ENCODE measurements at regions not wholly inside any gene's neighbourhood (a gene's known extent, or its start where the extent isn't known, plus 50 kb on each side); places are given as distances from the start of the nearest gene placed in this dataset.

DNA sequence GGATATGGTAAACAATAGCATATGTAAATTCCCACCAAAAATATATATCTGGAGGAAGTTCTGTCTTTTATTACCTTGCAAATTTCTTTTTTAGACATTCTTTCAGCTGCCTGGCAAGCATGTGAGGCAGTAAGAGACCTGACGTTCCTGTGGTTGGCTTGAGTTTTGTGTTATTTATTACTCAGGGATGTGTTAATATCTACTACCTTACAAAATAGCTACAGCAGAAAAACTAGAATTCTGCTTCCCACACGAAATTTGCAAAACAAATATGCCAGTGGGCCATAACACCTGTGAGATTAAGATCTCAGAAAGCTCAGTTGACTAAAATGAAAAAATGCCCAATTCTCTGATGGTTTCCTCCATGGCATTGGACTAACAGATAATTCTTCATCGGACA, 274.2 kb downstream of the TMEM167A start:
- Mint-ChIP-seq H3K4me1 (ENCODE audit: low read depth) (no peaks in the 10 kb centered on the region), H3K9me3 (ENCODE audit: low read depth) (no peaks in the 10 kb centered on the region), H3K27me3 (no peaks in the 10 kb centered on the region), H3K27ac (no peak overlapping the region), H3K36me3 (no peaks in the 10 kb centered on the region), H3K4me3 (no peak overlapping the region)

DNA sequence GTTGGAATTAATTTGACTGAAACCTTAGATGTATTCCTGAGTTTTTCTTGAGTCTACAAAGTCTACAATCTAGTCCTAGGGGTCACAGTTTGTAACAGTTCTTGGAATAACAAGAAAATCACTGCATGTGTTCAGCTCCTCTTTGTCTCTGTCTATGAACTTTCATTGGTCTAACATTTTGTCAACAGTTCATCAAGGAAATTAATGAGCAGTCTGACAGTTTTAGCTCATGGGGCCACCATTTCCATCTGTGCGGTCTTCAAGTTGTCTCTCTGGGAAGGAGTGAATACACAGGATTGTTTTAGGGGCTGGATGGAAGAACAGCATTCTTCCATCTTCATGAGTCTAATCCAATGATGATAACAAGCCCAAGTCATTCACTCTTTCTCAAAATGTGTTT, 276.4 kb downstream of the TMEM167A start:
- Mint-ChIP-seq H3K4me3 (no peak overlapping the region), H3K27ac (no peak overlapping the region), H3K4me1 (ENCODE audit: low read depth) (no peaks in the 10 kb centered on the region), H3K27me3 (peaks cover 1% of the 10 kb centered on the region), H3K36me3 (no peaks in the 10 kb centered on the region), H3K9me3 (ENCODE audit: low read depth) (no peaks in the 10 kb centered on the region)

DNA sequence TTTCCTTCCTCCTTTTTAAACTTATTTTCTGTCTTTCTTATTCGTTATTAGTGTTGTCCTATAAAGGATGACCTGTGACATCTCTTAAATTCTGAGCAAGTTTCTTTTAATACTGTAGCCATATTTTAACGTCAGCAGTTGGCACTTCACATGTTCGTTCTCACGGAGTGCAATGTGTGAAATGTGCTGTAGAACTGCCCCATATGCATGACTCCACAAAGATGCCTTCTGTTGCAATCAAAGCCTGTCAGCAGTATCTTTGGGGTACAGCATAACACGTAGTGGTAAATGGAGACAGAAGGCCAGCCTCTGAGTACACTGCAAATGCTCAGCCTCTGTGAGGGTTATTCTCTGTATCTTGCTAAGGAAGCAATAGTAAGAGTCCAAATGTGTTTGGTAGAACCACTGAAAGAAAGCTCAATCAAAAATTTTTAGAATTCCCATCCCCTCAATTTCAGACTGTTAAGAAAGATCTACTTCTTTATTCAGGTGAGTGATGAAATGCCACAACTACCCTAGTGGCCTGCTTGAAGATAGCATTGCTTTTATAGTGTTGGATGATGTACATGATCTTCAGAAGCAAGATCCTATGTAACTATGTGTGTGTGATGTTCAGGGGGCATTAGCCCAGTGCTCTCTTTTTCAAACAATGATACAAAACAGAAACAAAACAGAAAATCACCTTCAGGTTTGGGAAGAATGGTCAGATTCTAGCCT, 277.7 kb downstream of the TMEM167A start:
- Mint-ChIP-seq H3K27ac (no peak overlapping the region), H3K9me3 (ENCODE audit: low read depth) (no peaks in the 10 kb centered on the region), H3K36me3 (no peaks in the 10 kb centered on the region), H3K4me3 (no peak overlapping the region), H3K4me1 (ENCODE audit: low read depth) (no peaks in the 10 kb centered on the region), H3K27me3 (peaks cover 1% of the 10 kb centered on the region)

DNA sequence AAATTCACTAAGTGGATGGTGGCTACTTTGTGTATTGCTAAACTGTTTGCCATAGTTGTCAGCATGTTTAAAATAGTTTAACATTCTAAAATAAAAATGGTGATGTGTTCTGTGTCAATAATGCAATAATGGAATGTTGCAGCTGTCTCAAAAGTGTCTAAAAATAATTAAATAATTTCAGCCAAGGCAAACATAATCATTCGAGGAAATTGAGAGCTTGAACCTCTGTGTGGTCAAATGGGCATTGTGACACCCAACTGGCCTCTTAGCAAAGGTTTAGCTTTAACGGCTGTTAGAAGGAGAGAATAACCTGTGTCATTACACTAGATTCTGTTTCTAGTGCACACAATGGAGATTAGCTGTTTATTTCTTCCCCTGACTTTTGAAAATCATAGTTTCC, 278.5 kb downstream of the TMEM167A start:
- H3K27me3 Mint-ChIP-seq: peaks cover 4% of the 10 kb centered on the region
- H3K27ac Mint-ChIP-seq: no peak overlapping the region
- H3K4me1 Mint-ChIP-seq (ENCODE audit: low read depth): no peaks in the 10 kb centered on the region
- H3K36me3 Mint-ChIP-seq: no peaks in the 10 kb centered on the region
- no peaks in the 10 kb centered on the region for H3K9me3 Mint-ChIP-seq (ENCODE audit: low read depth)
- H3K4me3 Mint-ChIP-seq: no peak overlapping the region

DNA sequence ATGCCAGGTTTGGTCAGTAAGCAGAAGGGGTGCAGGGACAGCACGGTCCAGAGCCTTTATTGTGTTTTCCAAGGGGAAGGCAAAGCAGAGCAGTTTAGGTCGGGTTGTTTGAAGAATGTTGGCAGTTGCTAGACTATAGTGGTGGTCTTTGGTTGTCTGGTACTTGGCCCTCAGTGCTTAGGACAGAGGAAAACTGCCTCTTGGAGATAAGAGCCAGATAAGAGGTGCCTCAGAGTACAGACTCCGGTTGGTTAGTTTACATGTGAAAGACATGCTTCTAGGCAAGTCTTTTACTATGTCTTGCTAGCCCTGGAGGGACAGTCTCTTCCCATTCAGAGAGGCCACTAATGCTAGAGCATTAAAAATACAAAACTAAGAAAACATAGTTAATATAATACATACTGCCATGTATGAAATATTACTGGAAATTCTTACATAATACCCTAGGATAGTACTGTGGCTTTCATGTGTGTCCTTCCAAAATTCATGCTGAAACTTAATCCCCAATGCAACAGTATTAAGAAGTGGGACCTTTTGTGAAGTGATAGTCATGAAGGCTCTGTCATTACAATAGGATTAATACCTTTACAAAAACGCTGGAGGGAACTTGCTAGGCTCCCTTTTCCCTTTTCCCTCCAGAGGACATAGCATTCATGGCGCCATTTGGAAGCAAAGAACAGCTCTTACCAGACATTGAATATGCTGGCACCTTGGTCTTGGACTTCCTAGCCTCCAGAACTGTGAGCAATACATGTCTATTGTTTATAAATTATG, 280.4 kb downstream of the TMEM167A start:
- no peaks in the 10 kb centered on the region for H3K36me3 Mint-ChIP-seq
- H3K4me1 Mint-ChIP-seq (ENCODE audit: low read depth): no peaks in the 10 kb centered on the region
- peaks cover 4% of the 10 kb centered on the region for H3K27me3 Mint-ChIP-seq
- H3K27ac Mint-ChIP-seq: no peak overlapping the region
- no peaks in the 10 kb centered on the region for H3K9me3 Mint-ChIP-seq (ENCODE audit: low read depth)
- no peak overlapping the region for H3K4me3 Mint-ChIP-seq

DNA sequence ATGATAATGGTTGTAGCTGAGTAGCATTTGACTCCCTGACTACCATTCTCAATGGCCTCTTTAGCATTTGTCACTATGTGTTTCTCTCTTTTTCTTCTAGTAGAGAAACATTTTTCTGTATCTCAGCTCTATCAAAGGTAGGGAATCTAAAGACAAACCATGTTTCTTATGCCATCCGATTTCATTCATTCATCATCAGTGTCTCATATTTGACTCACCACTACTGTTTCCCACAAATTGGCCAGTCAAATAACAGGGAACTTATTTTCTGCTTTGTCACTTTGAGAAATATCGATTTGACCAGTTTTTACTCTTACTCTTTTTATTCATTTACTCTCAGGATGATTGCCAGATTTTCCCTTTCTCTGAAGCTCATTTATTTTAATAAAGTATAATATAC, 282.3 kb downstream of the TMEM167A start:
- H3K36me3 Mint-ChIP-seq: no peaks in the 10 kb centered on the region
- peaks cover 4% of the 10 kb centered on the region for H3K27me3 Mint-ChIP-seq
- no peaks in the 10 kb centered on the region for H3K4me1 Mint-ChIP-seq (ENCODE audit: low read depth)
- H3K9me3 Mint-ChIP-seq (ENCODE audit: low read depth): no peaks in the 10 kb centered on the region
- no peak overlapping the region for H3K4me3 Mint-ChIP-seq
- H3K27ac Mint-ChIP-seq: no peak overlapping the region

DNA sequence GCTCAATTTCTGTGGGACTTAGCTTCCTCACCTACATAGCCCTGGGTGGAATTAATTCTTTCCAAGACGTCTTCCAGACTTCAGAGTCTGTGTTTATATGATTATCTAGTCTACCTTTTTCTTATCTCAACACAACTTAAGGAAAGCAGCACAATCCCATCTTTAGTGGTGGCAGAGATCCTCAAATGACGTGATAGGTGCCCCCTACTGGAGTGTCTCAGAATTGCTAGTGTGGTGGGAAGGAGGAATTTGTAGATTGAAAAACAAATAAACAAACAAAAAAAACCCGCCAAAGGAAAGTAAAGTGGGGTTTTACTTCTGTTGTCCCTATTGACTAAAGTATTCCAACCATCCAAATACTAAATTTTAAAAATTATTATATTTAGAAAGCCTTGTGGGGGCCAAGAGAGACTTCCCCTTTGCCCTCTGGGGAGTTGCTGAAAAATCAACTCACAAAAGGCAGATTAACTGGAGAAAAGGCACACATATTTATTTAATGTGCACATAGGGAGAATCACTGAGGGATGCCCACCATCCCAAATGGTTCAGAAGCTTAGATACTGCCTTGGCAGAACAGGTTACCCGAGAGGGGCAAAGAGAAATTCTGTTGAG, 283.3 kb downstream of the TMEM167A start:
- Mint-ChIP-seq H3K9me3 (ENCODE audit: low read depth) (no peaks in the 10 kb centered on the region), H3K4me3 (no peak overlapping the region), H3K36me3 (no peaks in the 10 kb centered on the region), H3K27me3 (peaks cover 4% of the 10 kb centered on the region), H3K27ac (no peak overlapping the region), H3K4me1 (ENCODE audit: low read depth) (no peaks in the 10 kb centered on the region)

DNA sequence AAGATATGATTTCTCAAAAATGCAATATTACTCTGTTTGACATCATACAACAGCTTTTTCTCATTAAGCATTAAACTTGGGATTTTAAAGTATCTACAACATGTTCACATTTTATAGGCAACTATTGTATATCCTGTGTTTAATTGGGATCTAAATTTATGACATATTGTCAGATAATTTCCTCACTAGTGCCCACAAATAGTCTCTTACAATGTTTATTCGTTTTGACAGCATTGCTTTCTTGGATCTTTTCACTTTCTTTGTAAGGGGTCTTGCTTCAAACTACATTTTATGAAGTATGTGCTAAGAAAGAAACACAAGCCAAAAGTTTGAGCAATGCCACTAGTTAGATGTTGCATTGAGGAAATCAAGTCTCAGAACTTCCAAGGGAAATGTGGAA, 285.1 kb downstream of the TMEM167A start:
- Mint-ChIP-seq H3K36me3 (no peaks in the 10 kb centered on the region), H3K27ac (no peak overlapping the region), H3K4me3 (no peak overlapping the region), H3K9me3 (ENCODE audit: low read depth) (no peaks in the 10 kb centered on the region), H3K4me1 (ENCODE audit: low read depth) (no peaks in the 10 kb centered on the region), H3K27me3 (peaks cover 4% of the 10 kb centered on the region)

DNA sequence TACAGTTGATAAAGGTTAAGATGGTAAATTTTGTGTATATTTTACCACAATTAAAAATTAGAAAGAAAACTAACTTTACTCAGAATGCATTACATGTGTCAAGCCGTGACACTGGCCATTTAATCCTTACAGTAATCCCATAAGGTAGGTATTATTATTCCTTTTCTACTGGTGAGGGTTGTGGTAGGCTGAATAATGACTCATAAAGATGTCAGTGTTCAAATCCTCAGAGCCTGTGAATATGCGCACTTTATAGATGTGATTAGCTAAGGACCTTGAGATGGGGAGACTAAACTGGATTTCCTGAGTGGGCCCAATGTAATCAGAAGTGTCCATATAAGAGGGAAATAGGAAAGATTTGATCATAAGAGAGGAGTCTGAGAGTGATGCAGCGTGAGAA, 288.1 kb downstream of the TMEM167A start:
- H3K9me3 Mint-ChIP-seq (ENCODE audit: low read depth): no peaks in the 10 kb centered on the region
- no peak overlapping the region for H3K4me3 Mint-ChIP-seq
- H3K27me3 Mint-ChIP-seq: no peaks in the 10 kb centered on the region
- H3K36me3 Mint-ChIP-seq: no peaks in the 10 kb centered on the region
- no peaks in the 10 kb centered on the region for H3K4me1 Mint-ChIP-seq (ENCODE audit: low read depth)
- no peak overlapping the region for H3K27ac Mint-ChIP-seq

DNA sequence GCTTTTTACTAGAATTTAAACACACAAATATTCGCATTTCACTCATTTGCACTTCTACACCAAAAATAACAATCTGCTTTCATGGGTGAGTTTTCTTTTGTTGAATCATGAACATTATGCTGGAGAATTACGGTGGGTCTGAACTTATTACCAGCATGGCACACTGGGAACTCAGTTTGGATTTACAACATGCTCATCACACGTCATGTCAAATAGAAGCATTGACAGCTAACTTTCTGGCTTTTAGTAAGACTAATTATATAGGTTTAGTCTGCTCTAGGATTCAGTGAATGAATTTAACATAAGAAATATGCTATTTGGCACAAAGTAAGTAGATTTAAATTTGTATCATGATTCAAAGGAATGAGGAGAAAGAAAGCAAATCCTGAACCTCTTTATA, 290.4 kb downstream of the TMEM167A start:
- no peaks in the 10 kb centered on the region for H3K36me3 Mint-ChIP-seq
- H3K9me3 Mint-ChIP-seq (ENCODE audit: low read depth): no peaks in the 10 kb centered on the region
- H3K27ac Mint-ChIP-seq: no peak overlapping the region
- no peaks in the 10 kb centered on the region for H3K27me3 Mint-ChIP-seq
- H3K4me3 Mint-ChIP-seq: no peak overlapping the region
- H3K4me1 Mint-ChIP-seq (ENCODE audit: low read depth): no peaks in the 10 kb centered on the region

DNA sequence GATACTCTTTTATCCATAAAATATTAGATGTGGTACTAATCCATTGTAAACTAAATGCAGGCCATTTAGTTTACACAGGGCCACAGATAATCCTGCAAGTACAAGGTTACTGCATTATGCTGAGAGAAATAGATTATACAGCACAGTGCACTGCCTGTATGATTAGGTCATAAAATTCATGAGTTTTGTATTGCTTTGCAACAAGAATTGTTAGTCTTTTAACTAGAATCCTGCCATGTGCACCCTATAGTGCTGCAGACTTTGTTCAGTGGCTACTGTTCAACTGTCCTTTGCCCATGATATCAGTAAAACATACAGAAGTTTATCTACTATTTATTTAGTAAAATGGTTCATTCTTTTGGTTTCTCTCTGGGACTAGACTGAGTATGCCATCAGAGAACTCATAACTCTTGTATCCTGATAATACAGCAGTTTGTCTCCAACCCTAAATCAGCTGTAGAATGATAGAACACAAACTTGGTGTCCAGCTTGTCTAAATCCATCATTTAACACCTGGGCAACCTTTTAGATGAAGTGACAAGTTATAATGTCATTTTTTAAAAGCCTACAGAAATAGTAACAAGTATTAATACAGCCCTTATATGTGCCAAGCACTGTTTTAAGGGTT, 291.2 kb downstream of the TMEM167A start:
- Mint-ChIP-seq H3K4me3 (no peak overlapping the region), H3K4me1 (ENCODE audit: low read depth) (no peaks in the 10 kb centered on the region), H3K27me3 (no peaks in the 10 kb centered on the region), H3K36me3 (no peaks in the 10 kb centered on the region), H3K27ac (no peak overlapping the region), H3K9me3 (ENCODE audit: low read depth) (no peaks in the 10 kb centered on the region)

DNA sequence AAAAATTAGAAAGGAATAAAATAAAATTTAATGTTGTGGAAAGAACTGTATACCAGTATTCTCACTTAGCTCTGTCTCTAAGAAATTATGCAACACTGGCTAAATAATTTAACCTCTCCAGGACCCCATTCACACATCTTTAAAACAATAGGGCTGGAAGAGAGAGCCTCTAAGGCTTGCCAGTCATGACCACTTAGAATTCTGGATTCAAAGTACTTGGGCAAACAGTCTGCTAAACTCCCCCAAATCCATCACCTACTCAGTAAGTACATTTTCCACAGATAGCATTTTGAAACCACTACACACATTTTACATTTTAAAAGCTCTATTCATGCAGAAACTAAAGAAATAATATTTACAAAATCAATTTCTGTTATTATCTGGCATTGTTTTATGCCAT, 291.7 kb downstream of the TMEM167A start:
- Mint-ChIP-seq H3K27me3 (no peaks in the 10 kb centered on the region), H3K9me3 (ENCODE audit: low read depth) (no peaks in the 10 kb centered on the region), H3K4me3 (no peak overlapping the region), H3K4me1 (ENCODE audit: low read depth) (no peaks in the 10 kb centered on the region), H3K27ac (no peak overlapping the region), H3K36me3 (no peaks in the 10 kb centered on the region)

DNA sequence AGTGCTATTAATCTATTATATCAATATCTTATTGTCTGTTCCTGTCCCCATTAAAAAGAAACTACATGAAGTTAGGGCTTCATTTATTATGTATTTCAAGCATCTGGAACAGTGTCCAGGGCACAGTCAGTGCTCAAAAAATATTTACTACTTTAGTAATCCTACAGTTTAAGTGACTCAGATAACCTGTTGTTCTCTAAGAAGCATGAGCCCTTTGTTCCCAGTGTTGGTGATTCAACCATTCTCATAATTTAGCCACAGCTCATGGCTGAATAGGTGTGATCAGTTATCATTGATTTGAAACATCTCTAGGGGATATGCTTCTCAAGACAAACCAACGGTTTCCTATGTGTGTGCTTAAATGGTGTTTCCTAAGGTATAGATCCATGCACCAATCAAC, 292.7 kb downstream of the TMEM167A start:
- Mint-ChIP-seq H3K9me3 (ENCODE audit: low read depth) (no peaks in the 10 kb centered on the region), H3K4me1 (ENCODE audit: low read depth) (no peaks in the 10 kb centered on the region), H3K27ac (no peak overlapping the region), H3K4me3 (no peak overlapping the region), H3K27me3 (no peaks in the 10 kb centered on the region), H3K36me3 (no peaks in the 10 kb centered on the region)

DNA sequence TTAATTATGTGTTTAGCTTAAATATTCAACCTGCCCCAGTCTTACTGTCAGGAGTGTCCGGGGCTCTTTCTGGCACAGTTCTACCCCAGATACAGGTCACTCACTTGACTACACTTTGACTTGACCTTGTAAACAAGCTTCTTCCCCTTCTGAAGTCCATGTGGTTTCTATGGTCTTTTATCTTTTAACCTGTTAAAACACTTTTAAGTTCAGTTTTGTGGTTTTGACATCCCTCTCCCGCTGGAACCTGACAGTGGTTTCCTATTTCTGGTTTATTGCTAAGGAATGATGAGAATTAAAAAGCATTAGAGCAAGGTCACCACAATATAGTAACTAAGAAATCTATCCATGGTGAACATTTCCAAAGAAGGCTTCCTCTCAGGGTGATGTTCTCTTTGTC, 300.1 kb downstream of the TMEM167A start:
- H3K27ac Mint-ChIP-seq: no peak overlapping the region
- H3K4me3 Mint-ChIP-seq: no peak overlapping the region
- no peaks in the 10 kb centered on the region for H3K36me3 Mint-ChIP-seq
- H3K27me3 Mint-ChIP-seq: peaks cover 2% of the 10 kb centered on the region
- no peaks in the 10 kb centered on the region for H3K4me1 Mint-ChIP-seq (ENCODE audit: low read depth)
- no peaks in the 10 kb centered on the region for H3K9me3 Mint-ChIP-seq (ENCODE audit: low read depth)

DNA sequence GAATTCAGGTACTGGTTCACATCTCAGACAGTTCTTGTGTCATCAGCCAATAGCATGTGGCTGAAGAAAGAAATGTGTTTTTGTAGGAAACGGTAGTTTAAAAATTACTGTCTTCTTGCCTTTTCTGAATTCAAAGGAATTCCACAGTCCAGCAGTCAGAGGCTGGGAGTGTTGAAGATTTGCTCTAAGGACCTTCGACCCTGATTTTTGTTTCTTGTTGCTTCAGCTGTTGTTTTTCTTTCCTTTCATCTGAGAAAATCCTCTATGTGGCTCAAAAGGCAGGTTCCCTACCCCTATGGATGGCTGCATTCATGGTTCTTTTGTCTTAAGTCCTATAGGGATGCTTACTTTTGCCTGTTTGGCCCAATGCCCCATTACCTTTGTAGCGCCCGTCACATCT, 304.9 kb downstream of the TMEM167A start:
- no peaks in the 10 kb centered on the region for H3K4me1 Mint-ChIP-seq (ENCODE audit: low read depth)
- H3K9me3 Mint-ChIP-seq (ENCODE audit: low read depth): no peaks in the 10 kb centered on the region
- H3K27me3 Mint-ChIP-seq: peaks cover 5% of the 10 kb centered on the region
- no peak overlapping the region for H3K4me3 Mint-ChIP-seq
- H3K36me3 Mint-ChIP-seq: no peaks in the 10 kb centered on the region
- no peak overlapping the region for H3K27ac Mint-ChIP-seq

Data from activated naive CD8-positive, alpha-beta T cell (primary cell).